MM.1S (cell line): ENCODE measurements at regions not wholly inside any gene's neighbourhood (a gene's known extent, or its start where the extent isn't known, plus 50 kb on each side); places are given as distances from the start of the nearest gene placed in this dataset.
"Not testable (repeated sequence)": the region's sequence is repeated elsewhere in the genome, so short reads cannot be mapped to it uniquely, and the experiment has no call there.

Experiments
- CTCF ChIP-seq: fragments of 300-600 bp; sonication (generic); IDR thresholded peaks from 2 replicates; pipeline ENCODE4 v1.5.1; 2016; ENCODE audit warnings: antibody characterized with exemption, low read length, mixed read lengths
- EZH2 ChIP-seq: fragments of 300-600 bp; sonication (generic); optimal IDR thresholded peaks from 2 replicates; pipeline ENCODE3; 2017; ENCODE audit warnings: low read depth, mild to moderate bottlenecking, antibody characterized with exemption, low read length, mixed read lengths
- EZH2phosphoT487 ChIP-seq: fragments of 300-600 bp; sonication (generic); IDR thresholded peaks from 2 replicates; pipeline ENCODE4 v1.6.1; 2018; ENCODE audit warnings: antibody characterized with exemption, low read length

DNA sequence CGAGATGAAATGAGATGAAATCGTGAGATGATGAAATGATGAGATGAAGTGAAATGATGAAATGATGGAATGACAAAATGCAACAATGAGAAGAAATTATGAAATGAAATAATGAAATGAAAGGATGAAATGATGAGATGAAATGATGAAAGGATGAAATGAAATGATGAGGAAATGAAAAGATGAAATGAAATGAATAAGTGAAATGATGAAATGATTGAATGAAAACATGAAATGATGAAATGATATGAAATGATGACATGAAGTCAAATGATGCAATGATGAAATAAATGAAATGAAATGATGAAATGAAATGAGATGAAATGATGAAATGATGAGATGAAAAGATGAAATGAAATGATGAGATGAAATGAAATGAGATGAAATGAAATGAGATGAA is 467.7 kb downstream of the FAM72C start:
- TF ChIP-seq EZH2phosphoT487, CTCF, EZH2: not testable (repeated sequence)
